ENCODE measurements at regions not wholly inside any gene's neighbourhood (a gene's known extent, or its start where the extent isn't known, plus 50 kb on each side); places are given as distances from the start of the nearest gene placed in this dataset.

DNA sequence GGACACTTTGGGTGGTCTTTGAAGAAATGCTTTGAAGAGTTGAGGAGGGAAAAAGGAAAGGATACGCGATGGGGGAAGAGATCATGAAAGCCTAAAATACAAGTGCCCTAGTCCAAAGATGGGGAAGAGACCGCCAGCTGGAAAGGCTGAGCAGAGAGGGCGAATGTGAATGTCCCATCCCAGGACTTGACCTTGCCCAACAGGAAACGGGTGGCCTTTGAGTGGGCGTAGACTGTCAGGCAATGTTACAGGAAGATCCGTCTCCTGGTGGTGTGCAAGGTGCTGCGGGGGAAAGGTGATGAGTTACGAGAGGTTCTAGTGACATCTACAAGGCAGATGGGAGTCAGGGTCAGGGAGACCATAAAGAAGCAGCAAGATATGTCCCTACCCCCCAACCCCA is 55.0 kb upstream of the TBXT start:
- no peaks in the 10 kb centered on the region for H3K9me3 Mint-ChIP-seq
- ATAC-seq (no peak), DNase-seq (ENCODE audit: low spot score) (no peak)
- no peaks in the 10 kb centered on the region for H3K4me1 ChIP-seq (ENCODE audit: insufficient read depth)
- no peak overlapping the region for H3K4me2 ChIP-seq
- no peaks in the 10 kb centered on the region for H3K79me2 ChIP-seq (replicated peaks; ENCODE audit: insufficient read depth)
- H3K27ac Mint-ChIP-seq, result no peak overlapping the region
- no peak for TF ChIP-seq JUNB (IDR thresholded peaks at IDR 0.05; ENCODE audit: unreplicated experiment)
- no peak for TF ChIP-seq NANOG (IDR thresholded peaks at IDR 0.05; ENCODE audit: borderline replicate concordance)
- TF ChIP-seq CREB1 (CRISPR knock-in tag; IDR thresholded peaks at IDR 0.05; ENCODE audit: low read depth), result no peak
- no peak for TF ChIP-seq ZNF114 (CRISPR knock-in tag; IDR thresholded peaks at IDR 0.05)
- TF ChIP-seq, protein P1, sequence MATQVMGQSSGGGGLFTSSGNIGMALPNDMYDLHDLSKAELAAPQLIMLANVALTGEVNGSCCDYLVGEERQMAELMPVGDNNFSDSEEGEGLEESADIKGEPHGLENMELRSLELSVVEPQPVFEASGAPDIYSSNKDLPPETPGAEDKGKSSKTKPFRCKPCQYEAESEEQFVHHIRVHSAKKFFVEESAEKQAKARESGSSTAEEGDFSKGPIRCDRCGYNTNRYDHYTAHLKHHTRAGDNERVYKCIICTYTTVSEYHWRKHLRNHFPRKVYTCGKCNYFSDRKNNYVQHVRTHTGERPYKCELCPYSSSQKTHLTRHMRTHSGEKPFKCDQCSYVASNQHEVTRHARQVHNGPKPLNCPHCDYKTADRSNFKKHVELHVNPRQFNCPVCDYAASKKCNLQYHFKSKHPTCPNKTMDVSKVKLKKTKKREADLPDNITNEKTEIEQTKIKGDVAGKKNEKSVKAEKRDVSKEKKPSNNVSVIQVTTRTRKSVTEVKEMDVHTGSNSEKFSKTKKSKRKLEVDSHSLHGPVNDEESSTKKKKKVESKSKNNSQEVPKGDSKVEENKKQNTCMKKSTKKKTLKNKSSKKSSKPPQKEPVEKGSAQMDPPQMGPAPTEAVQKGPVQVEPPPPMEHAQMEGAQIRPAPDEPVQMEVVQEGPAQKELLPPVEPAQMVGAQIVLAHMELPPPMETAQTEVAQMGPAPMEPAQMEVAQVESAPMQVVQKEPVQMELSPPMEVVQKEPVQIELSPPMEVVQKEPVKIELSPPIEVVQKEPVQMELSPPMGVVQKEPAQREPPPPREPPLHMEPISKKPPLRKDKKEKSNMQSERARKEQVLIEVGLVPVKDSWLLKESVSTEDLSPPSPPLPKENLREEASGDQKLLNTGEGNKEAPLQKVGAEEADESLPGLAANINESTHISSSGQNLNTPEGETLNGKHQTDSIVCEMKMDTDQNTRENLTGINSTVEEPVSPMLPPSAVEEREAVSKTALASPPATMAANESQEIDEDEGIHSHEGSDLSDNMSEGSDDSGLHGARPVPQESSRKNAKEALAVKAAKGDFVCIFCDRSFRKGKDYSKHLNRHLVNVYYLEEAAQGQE (IDR thresholded peaks at IDR 0.05; ENCODE audit: unreplicated experiment), result no peak
- TF ChIP-seq, protein P2, sequence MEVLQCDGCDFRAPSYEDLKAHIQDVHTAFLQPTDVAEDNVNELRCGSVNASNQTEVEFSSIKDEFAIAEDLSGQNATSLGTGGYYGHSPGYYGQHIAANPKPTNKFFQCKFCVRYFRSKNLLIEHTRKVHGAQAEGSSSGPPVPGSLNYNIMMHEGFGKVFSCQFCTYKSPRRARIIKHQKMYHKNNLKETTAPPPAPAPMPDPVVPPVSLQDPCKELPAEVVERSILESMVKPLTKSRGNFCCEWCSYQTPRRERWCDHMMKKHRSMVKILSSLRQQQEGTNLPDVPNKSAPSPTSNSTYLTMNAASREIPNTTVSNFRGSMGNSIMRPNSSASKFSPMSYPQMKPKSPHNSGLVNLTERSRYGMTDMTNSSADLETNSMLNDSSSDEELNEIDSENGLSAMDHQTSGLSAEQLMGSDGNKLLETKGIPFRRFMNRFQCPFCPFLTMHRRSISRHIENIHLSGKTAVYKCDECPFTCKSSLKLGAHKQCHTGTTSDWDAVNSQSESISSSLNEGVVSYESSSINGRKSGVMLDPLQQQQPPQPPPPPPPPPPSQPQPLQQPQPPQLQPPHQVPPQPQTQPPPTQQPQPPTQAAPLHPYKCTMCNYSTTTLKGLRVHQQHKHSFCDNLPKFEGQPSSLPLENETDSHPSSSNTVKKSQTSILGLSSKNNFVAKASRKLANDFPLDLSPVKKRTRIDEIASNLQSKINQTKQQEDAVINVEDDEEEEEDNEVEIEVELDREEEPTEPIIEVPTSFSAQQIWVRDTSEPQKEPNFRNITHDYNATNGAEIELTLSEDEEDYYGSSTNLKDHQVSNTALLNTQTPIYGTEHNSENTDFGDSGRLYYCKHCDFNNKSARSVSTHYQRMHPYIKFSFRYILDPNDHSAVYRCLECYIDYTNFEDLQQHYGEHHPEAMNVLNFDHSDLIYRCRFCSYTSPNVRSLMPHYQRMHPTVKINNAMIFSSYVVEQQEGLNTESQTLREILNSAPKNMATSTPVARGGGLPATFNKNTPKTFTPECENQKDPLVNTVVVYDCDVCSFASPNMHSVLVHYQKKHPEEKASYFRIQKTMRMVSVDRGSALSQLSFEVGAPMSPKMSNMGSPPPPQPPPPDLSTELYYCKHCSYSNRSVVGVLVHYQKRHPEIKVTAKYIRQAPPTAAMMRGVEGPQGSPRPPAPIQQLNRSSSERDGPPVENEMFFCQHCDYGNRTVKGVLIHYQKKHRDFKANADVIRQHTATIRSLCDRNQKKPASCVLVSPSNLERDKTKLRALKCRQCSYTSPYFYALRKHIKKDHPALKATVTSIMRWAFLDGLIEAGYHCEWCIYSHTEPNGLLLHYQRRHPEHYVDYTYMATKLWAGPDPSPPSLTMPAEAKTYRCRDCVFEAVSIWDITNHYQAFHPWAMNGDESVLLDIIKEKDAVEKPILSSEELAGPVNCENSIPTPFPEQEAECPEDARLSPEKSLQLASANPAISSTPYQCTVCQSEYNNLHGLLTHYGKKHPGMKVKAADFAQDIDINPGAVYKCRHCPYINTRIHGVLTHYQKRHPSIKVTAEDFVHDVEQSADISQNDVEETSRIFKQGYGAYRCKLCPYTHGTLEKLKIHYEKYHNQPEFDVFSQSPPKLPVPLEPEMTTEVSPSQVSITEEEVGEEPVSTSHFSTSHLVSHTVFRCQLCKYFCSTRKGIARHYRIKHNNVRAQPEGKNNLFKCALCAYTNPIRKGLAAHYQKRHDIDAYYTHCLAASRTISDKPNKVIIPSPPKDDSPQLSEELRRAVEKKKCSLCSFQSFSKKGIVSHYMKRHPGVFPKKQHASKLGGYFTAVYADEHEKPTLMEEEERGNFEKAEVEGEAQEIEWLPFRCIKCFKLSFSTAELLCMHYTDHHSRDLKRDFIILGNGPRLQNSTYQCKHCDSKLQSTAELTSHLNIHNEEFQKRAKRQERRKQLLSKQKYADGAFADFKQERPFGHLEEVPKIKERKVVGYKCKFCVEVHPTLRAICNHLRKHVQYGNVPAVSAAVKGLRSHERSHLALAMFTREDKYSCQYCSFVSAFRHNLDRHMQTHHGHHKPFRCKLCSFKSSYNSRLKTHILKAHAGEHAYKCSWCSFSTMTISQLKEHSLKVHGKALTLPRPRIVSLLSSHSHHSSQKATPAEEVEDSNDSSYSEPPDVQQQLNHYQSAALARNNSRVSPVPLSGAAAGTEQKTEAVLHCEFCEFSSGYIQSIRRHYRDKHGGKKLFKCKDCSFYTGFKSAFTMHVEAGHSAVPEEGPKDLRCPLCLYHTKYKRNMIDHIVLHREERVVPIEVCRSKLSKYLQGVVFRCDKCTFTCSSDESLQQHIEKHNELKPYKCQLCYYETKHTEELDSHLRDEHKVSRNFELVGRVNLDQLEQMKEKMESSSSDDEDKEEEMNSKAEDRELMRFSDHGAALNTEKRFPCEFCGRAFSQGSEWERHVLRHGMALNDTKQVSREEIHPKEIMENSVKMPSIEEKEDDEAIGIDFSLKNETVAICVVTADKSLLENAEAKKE (CRISPR knock-in tag; IDR thresholded peaks at IDR 0.05), result no peak
- TF ChIP-seq, protein P3, sequence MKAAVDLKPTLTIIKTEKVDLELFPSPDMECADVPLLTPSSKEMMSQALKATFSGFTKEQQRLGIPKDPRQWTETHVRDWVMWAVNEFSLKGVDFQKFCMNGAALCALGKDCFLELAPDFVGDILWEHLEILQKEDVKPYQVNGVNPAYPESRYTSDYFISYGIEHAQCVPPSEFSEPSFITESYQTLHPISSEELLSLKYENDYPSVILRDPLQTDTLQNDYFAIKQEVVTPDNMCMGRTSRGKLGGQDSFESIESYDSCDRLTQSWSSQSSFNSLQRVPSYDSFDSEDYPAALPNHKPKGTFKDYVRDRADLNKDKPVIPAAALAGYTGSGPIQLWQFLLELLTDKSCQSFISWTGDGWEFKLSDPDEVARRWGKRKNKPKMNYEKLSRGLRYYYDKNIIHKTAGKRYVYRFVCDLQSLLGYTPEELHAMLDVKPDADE (IDR thresholded peaks at IDR 0.05), result no peak
- no peak for TF ChIP-seq EZH2 (IDR thresholded peaks at IDR 0.05; ENCODE audit: low read depth, unreplicated experiment)
- no peak for TF ChIP-seq EZH2phosphoT487 (IDR thresholded peaks at IDR 0.05; ENCODE audit: unreplicated experiment)
- TF ChIP-seq, protein P4, sequence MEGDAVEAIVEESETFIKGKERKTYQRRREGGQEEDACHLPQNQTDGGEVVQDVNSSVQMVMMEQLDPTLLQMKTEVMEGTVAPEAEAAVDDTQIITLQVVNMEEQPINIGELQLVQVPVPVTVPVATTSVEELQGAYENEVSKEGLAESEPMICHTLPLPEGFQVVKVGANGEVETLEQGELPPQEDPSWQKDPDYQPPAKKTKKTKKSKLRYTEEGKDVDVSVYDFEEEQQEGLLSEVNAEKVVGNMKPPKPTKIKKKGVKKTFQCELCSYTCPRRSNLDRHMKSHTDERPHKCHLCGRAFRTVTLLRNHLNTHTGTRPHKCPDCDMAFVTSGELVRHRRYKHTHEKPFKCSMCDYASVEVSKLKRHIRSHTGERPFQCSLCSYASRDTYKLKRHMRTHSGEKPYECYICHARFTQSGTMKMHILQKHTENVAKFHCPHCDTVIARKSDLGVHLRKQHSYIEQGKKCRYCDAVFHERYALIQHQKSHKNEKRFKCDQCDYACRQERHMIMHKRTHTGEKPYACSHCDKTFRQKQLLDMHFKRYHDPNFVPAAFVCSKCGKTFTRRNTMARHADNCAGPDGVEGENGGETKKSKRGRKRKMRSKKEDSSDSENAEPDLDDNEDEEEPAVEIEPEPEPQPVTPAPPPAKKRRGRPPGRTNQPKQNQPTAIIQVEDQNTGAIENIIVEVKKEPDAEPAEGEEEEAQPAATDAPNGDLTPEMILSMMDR (conservative IDR thresholded peaks at IDR 0.05; ENCODE audit: low read depth in 2 of 2), result no peak
- TF ChIP-seq POLR2AphosphoS5 (IDR thresholded peaks at IDR 0.05; ENCODE audit: low read depth), result no peak
- no peak for TF ChIP-seq ZNF331 (CRISPR knock-in tag; IDR thresholded peaks at IDR 0.05; ENCODE audit: low read depth)
- TF ChIP-seq STAT1 (IDR thresholded peaks at IDR 0.05; ENCODE audit: unreplicated experiment), result no peak
- no peak overlapping the region for H3K27ac ChIP-seq (ENCODE audit: low read depth)
- no peaks in the 10 kb centered on the region for H3K27me3 Mint-ChIP-seq (ENCODE audit: insufficient read depth, low read depth, poor library complexity)
- no peaks in the 10 kb centered on the region for H3F3A ChIP-seq (replicated peaks; ENCODE audit: low read depth)
- no peaks in the 10 kb centered on the region for H3K4me1 Mint-ChIP-seq
- H3K36me3 Mint-ChIP-seq (ENCODE audit: low read depth), result no peaks in the 10 kb centered on the region
- no peak overlapping the region for H3K4me3 Mint-ChIP-seq
- H3K9me2 ChIP-seq (ENCODE audit: insufficient read depth), result no peaks in the 10 kb centered on the region
- no peaks in the 10 kb centered on the region for H3K36me3 ChIP-seq (ENCODE audit: insufficient read depth)
- H4K20me1 ChIP-seq (replicated peaks; ENCODE audit: insufficient read depth), result no peaks in the 10 kb centered on the region
- no peaks in the 10 kb centered on the region for H3K27me3 ChIP-seq (ENCODE audit: insufficient read depth)
- no peak overlapping the region for H3K4me3 ChIP-seq
- no peak overlapping the region for H2AFZ ChIP-seq

Measured in GM23338 (cell line).